Breast epithelium (tissue), 3 donors: ENCODE measurements at regions not wholly inside any gene's neighbourhood (a gene's known extent, or its start where the extent isn't known, plus 50 kb on each side); places are given as distances from the start of the nearest gene placed in this dataset.

Experiments
- POLR2AphosphoS5 ChIP-seq, 3 donors: sonication (generic); formaldehyde crosslinking; IDR thresholded peaks; one replicate each; pipeline ENCODE4 v1.6.1; 2017; ENCODE audit warnings: antibody characterized with exemption in 3 of 3
- TF ChIP-seq, protein P1 (sequence below), 3 donors: fragments of 450-650 bp; IDR thresholded peaks; one replicate each; pipeline ENCODE4 v1.5.1; 2016 to 2017; ENCODE audit warnings: antibody characterized with exemption in 3 of 3, mild to moderate bottlenecking in 3 of 3, moderate library complexity in 3 of 3

DNA sequence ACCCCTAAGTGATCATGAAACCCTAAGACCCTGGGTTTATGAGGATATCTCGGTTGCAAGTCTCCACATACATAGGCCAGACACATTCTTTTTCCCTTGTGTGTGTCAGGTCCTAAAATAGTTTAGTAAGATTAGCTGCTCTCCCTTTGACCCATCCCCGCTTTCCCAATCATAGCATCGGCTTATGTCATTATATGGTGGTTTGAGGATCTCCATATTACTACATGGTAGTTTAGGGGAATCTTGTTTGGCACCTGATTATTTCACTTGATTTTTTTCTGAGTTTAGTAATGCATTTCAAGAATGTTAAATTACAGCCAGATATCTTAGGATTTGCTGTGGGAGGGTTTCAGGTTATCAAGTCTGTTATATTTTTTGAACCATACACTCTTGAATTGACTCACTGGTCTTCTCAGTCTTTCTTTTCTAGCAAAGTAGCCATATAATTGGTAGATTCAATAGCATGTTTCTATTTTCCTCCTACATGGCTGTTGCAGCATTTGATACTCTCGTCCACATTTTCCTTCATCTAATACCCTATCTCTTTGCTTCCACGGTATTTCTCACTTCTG is 68.3 kb upstream of the TRHDE start:
- TF ChIP-seq, protein P1, sequence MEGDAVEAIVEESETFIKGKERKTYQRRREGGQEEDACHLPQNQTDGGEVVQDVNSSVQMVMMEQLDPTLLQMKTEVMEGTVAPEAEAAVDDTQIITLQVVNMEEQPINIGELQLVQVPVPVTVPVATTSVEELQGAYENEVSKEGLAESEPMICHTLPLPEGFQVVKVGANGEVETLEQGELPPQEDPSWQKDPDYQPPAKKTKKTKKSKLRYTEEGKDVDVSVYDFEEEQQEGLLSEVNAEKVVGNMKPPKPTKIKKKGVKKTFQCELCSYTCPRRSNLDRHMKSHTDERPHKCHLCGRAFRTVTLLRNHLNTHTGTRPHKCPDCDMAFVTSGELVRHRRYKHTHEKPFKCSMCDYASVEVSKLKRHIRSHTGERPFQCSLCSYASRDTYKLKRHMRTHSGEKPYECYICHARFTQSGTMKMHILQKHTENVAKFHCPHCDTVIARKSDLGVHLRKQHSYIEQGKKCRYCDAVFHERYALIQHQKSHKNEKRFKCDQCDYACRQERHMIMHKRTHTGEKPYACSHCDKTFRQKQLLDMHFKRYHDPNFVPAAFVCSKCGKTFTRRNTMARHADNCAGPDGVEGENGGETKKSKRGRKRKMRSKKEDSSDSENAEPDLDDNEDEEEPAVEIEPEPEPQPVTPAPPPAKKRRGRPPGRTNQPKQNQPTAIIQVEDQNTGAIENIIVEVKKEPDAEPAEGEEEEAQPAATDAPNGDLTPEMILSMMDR (IDR thresholded peaks at IDR 0.05): no peak
- no peak for TF ChIP-seq POLR2AphosphoS5 (IDR thresholded peaks at IDR 0.05)
